Activated CD4-positive, alpha-beta T cell treated with anti-CD3 and anti-CD28 coated beads, Interleukin-10, Interleukin-2, amounts not matched to agents 100 ng/mL and 50 ng/mL, durations not matched to agents 16 hours and 8 hours (primary cell): ENCODE measurements at regions not wholly inside any gene's neighbourhood (a gene's known extent, or its start where the extent isn't known, plus 50 kb on each side); places are given as distances from the start of the nearest gene placed in this dataset.

Experiments
- DNase-seq: peaks from one replicate; pipeline ENCODE4 v3.0.0-alpha.2; 2020

GRCh38 chr10:21166557-21167287 lies 269.6 kb upstream of the NEBL start:
- DNase-seq = no peak

GRCh38 chr10:21165489-21165888 lies 268.4 kb upstream of the NEBL start:
- DNase-seq = no peak

- DNase-seq = no peak
Observed at GRCh38 chr10:21164687-21165086, 267.6 kb upstream of the NEBL start.

DNA sequence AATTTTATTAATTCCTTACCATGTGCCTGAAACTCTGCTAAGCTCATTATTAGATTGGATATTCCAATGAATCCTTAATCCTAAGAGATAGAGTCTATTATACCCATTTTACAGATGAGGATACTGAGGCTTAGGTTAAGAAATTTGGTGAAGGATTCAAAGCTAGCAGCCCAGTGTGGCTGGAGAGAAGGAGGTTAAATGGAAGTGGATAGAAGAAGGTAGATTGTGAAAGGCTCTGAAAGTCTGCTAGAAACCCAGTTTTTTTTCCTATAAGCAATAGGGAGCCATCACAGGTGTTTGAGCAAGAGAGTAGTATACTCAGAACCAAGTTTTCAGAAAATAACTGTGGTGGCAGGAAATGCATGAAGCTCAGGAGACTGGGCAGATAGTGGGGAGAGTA lies 265.8 kb upstream of the NEBL start:
- DNase-seq = no peak

DNA sequence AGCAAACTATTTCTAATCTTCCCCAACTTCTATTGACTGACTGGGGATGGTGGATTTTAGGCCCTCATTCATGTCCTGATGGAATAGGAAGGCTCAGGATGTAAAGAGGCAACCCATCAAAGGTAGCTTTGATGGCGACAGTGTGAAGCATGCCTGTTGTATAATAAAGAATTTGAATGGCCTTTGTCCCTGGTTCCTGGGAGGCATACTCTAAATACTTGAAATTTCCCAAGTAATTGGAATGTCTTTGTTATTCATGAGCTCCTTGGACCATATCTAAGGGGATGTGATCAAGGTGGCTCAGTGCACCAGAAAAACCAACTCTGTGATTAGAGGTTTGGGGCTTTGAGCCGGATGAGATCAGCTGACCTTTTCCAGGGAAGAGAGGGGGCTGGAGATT lies 264.5 kb upstream of the NEBL start:
- DNase-seq = no peak

GRCh38 chr10:21161090-21161625 lies 264.0 kb upstream of the NEBL start:
- no peak for DNase-seq

DNA sequence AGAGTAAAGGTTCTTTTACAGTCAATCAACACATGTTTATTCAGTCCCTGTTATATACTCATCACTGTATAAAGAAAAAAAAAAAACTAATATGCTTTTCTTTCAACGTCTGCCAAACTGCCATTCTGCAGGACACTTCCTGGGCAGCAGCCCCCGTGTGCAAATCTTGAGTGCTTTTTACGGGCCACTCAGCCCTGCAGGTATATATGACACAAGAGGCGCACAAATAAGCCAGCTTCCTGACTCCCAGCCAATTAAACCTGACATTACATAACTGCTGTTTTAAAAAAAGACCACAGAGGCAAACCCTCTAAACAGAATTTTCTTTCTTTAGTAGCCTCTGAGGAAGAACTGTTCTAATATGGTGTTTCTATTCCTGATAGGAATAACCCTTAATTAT lies 263.0 kb upstream of the NEBL start:
- no peak for DNase-seq

- no peak for DNase-seq
Observed at GRCh38 chr10:21159669-21160068, 262.6 kb upstream of the NEBL start.

- no peak for DNase-seq
Observed at GRCh38 chr10:21158301-21158700, 261.2 kb upstream of the NEBL start.

- DNase-seq = no peak
Observed at GRCh38 chr10:21157664-21158063, 260.6 kb upstream of the NEBL start.

GRCh38 chr10:21150166-21150565 lies 253.1 kb upstream of the NEBL start:
- no peak for DNase-seq

GRCh38 chr10:21146436-21146789 lies 249.3 kb upstream of the NEBL start:
- DNase-seq = no peak

DNA sequence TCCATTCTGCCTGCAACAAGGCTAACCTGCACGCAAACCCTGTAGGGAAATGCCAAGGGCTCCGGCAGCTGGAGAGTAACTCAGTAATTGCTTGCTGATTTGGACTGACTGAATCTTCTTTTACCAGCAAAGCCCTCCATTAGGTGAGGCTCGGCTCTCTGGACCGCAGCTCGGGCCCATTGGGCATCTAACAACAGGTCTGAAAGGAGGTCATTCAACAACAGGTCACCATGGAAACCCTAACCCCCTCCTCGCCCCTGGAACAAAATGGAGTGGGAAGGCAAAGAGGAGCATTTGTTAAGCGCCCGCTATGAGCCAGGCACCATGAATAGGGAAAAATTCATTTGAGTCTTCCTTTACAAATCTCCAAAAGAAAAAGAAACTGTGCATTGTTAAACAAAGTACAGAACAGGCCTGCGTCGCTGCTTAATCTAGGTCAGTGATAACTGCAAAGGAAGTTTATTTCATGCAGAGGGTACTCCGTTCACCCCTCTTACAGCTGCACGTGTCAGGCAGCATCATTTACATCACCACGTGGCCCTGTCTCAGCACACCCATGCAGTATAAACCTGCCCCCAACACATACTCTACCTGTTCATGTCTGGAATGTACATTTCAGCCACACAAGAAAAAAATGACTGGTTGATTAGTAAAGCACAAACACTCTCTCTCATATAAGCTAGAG lies 248.8 kb upstream of the NEBL start:
- DNase-seq = no peak

GRCh38 chr10:21144047-21144446 lies 246.9 kb upstream of the NEBL start:
- no peak for DNase-seq

GRCh38 chr10:21141946-21142492 lies 244.9 kb upstream of the NEBL start:
- DNase-seq = no peak

DNA sequence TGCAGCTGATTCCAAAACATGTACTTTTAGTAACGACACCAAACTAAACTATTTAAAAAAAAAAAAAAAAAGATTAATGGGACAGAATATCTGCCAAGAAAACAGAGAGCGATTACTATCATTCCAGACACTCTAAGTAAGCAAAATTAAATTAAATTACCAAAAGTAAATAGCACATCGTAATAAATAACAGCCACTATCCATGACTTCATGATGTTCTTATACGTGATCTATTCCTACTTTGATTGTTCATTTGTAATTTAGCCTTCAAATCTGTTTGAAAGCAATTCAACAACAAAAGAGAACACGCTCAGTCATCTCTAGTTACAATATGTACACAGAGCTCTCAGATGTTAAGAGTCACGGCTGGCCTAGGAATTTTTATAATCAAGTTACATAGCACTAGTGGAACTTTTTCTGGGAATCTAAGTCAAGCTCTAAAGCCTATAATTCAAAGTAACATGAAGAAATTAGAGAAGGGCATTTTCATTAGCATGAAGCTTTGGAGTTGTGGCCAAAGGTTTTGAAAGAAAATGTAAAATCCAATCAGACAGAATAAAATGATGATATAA lies 241.7 kb upstream of the NEBL start:
- no peak for DNase-seq

GRCh38 chr10:21135023-21135931 lies 238.2 kb upstream of the NEBL start:
- no peak for DNase-seq

- no peak for DNase-seq
Observed at GRCh38 chr10:21134645-21135022, 237.5 kb upstream of the NEBL start.

DNA sequence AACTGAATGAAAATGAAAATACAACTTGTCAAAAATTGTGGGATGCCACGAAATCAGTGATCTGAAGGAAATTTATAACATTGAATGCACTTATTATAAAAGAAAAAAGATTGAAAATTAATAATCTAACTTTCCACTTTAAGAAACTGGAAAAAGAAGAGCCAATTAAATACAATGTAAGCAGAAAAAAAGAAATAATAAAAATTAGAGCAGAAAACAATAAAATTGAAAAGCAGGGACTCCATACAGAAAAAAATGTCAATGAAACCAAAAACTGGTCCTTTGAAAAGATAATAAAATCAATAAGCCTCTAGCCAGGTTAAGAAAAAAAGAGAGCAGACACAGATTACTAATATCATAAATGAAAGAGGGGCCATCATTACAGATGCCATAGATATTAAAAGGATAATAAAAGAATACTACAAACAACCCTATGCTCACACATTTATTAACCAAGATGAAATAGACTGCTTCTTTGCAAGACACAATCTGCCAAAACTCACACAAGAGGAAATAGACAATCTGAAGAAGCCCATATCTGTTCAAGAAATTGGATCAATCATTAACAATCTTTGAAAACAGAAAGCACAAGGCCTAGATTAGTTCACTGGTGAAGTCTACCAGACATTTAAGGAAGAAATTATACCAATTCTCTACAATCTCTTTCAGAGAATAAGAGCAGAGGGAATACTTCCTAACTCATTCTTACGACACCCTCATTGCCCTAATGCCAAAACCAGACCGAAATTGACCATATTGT lies 233.8 kb upstream of the NEBL start:
- DNase-seq = no peak

GRCh38 chr10:21130108-21130507 lies 233.0 kb upstream of the NEBL start:
- no peak for DNase-seq

DNA sequence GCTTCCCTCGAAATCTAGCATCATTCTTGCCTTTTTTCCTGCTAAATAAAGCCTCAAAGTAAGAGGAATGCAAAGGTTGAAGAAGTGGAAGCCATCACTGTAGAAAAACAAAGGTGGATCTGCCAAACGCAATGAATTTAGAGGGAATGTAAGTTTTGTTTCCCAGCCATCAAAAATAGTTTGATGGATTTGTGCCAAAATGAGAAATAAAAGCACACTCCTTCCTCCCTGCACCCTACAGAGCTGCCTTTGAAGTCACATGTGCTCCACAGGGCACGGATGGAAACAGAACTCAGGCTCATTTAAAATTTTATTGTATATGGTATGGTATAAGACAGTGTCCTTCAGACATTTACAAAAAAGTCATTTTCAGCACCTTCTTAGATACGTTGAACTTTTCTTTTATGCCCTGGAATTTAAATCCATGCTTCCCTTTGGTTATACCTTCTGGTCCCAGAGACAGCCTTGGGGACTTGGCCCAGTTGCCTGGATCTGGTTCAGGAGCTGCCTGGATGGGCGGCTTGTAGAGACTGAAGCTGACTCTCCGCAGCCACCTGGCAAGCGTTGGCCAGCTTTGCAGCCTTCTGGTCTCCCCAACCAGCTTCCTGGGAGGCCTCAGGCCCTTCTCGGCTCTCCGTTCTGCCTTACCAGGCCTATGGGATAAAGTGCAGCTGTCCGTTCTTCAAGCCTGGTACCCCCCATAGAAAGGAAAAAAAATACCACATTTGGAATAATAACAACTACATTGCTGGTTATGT lies 228.5 kb upstream of the NEBL start:
- no peak for DNase-seq
